Liver (tissue), 7 donors: ENCODE measurements at regions not wholly inside any gene's neighbourhood (a gene's known extent, or its start where the extent isn't known, plus 50 kb on each side); places are given as distances from the start of the nearest gene placed in this dataset.

ENCODE experiments used
- DNase-seq: peaks from one replicate; pipeline ENCODE4 v3.0.0-alpha.2; 2017; ENCODE audit warnings: low spot score
- H3K27ac ChIP-seq, 2 donors: one replicate each; pipeline ENCODE4 v1.7.0; 2013; ENCODE audit warnings: inconsistent platforms in 2 of 2, low read length in 2 of 2, control low read depth in 1 of 2, low read depth in 1 of 2, mild to moderate bottlenecking in 1 of 2
- H3K27me3 ChIP-seq, 4 donors: one replicate each; pipeline versions ENCODE4 v1.6.1 to v1.7.0; 2013; ENCODE audit warnings: low read length in 3 of 4, inconsistent platforms in 1 of 4, mild to moderate bottlenecking in 1 of 4, moderate library complexity in 1 of 4; ENCODE audit not compliant: control insufficient read depth in 4 of 4, insufficient read depth in 4 of 4
- H3K36me3 ChIP-seq, 4 donors: one replicate each; pipeline versions ENCODE4 v1.6.1 to v1.7.0; 2013; ENCODE audit warnings: low read length in 3 of 4, mild to moderate bottlenecking in 3 of 4, low read depth in 1 of 4, moderate library complexity in 1 of 4; ENCODE audit not compliant: control insufficient read depth in 4 of 4, insufficient read depth in 3 of 4
- H3K4me1 ChIP-seq, 4 donors: one replicate each; pipeline versions ENCODE4 v1.6.1 to v1.7.0; 2013; ENCODE audit warnings: low read length in 3 of 4, mild to moderate bottlenecking in 3 of 4, moderate library complexity in 1 of 4; ENCODE audit not compliant: control insufficient read depth in 4 of 4, insufficient read depth in 4 of 4
- H3K4me3 ChIP-seq, 3 donors: one replicate each; pipeline versions ENCODE4 v1.6.1 to v1.7.0; 2013; ENCODE audit warnings: low read length in 3 of 3, control low read depth in 1 of 3, low read depth in 1 of 3, mild to moderate bottlenecking in 1 of 3
- H3K9ac ChIP-seq, 2 donors: one replicate each; pipeline ENCODE4 v1.7.0; 2013; ENCODE audit warnings: low read length in 2 of 2, mild to moderate bottlenecking in 2 of 2, moderate library complexity in 2 of 2, control low read depth in 1 of 2, low read depth in 1 of 2
- H3K9me3 ChIP-seq, 4 donors: one replicate each; pipeline versions ENCODE4 v1.6.1 to v1.7.0; 2013; ENCODE audit warnings: low read length in 3 of 4; ENCODE audit not compliant: control insufficient read depth in 4 of 4
- ATF3 ChIP-seq: IDR thresholded peaks from 2 replicates; pipeline ENCODE4 v1.6.1; 2016; ENCODE audit warnings: antibody characterized with exemption
- CTCF ChIP-seq: fragments of 150-350 bp; IDR thresholded peaks from 2 replicates; pipeline ENCODE4 v1.5.1; 2017; ENCODE audit warnings: improper control_type of control experiment, low read depth, low read length; ENCODE audit not compliant: missing input control
- EGR1 ChIP-seq, 2 donors: IDR thresholded peaks; 2 replicates each; pipeline ENCODE4 v1.6.1; 2016 to 2018; ENCODE audit warnings: antibody characterized with exemption in 2 of 2, low read depth in 2 of 2
- FOXA1 ChIP-seq: IDR thresholded peaks from 2 replicates; pipeline ENCODE4 v1.6.1; 2016; ENCODE audit warnings: antibody characterized with exemption
- FOXA2 ChIP-seq: IDR thresholded peaks from 2 replicates; pipeline ENCODE4 v1.6.1; 2016; ENCODE audit warnings: antibody characterized with exemption
- GABPA ChIP-seq, 2 donors: IDR thresholded peaks in 1 of 2; conservative IDR thresholded peaks in 1 of 2; 2 replicates each; pipeline ENCODE4 v1.6.1; 2016; ENCODE audit warnings: antibody characterized with exemption in 2 of 2, mild to moderate bottlenecking in 1 of 2, moderate library complexity in 1 of 2
- HNF4A ChIP-seq, 2 donors: conservative IDR thresholded peaks; 2 replicates each; pipeline ENCODE4 v1.6.1; 2016; ENCODE audit warnings: antibody characterized with exemption in 2 of 2, mild to moderate bottlenecking in 2 of 2
- HNF4G ChIP-seq: IDR thresholded peaks from 2 replicates; pipeline ENCODE4 v1.6.1; 2016; ENCODE audit warnings: antibody characterized with exemption
- JUND ChIP-seq, 2 donors: IDR thresholded peaks; 2 replicates each; pipeline ENCODE4 v1.6.1; 2016; ENCODE audit warnings: antibody characterized with exemption in 2 of 2
- MAX ChIP-seq: IDR thresholded peaks from 2 replicates; pipeline ENCODE4 v1.6.1; 2016; ENCODE audit warnings: antibody characterized with exemption
- NR2F2 ChIP-seq: IDR thresholded peaks from 2 replicates; pipeline ENCODE4 v1.6.1; 2016; ENCODE audit warnings: antibody characterized with exemption
- RAD21 ChIP-seq, 2 donors: IDR thresholded peaks; 2 replicates each; pipeline ENCODE4 v1.6.1; 2016; ENCODE audit warnings: antibody characterized with exemption in 2 of 2, mild to moderate bottlenecking in 2 of 2
- REST ChIP-seq: IDR thresholded peaks from 2 replicates; pipeline ENCODE4 v1.6.1; 2016; ENCODE audit warnings: antibody characterized with exemption, mild to moderate bottlenecking
- RXRA ChIP-seq, 2 donors: IDR thresholded peaks; 2 replicates each; pipeline ENCODE4 v1.6.1; 2017 to 2018; ENCODE audit warnings: antibody characterized with exemption in 2 of 2, mild to moderate bottlenecking in 1 of 2
- SP1 ChIP-seq: IDR thresholded peaks from 2 replicates; pipeline ENCODE4 v1.6.1; 2018; ENCODE audit warnings: antibody characterized with exemption, mild to moderate bottlenecking
- TAF1 ChIP-seq: conservative IDR thresholded peaks from 2 replicates; pipeline ENCODE4 v1.6.1; 2016; ENCODE audit warnings: antibody characterized with exemption, mild to moderate bottlenecking
- YY1 ChIP-seq: IDR thresholded peaks from 2 replicates; pipeline ENCODE4 v1.6.1; 2016; ENCODE audit warnings: antibody characterized with exemption, mild to moderate bottlenecking
- ZBTB33 ChIP-seq: IDR thresholded peaks from 2 replicates; pipeline ENCODE4 v1.6.1; 2016; ENCODE audit warnings: antibody characterized with exemption
- donor health status: healthy.
- donor health status: healthy.
- donor health status: healthy.
- donor health status: healthy.

- Histone ChIP-seq H3K9me3 (no peaks in the 10 kb centered on the region), H3K4me1 (no peaks in the 10 kb centered on the region), H3K36me3 (no peaks in the 10 kb centered on the region), H3K27me3 (no peaks in the 10 kb centered on the region), H3K4me3 (no peak overlapping the region), H3K9ac (no peak overlapping the region), H3K27ac (no peak overlapping the region)
- TF ChIP-seq NR2F2 (no peak), GABPA (IDR thresholded peaks at IDR 0.05 in 1 of 2, conservative IDR thresholded peaks at IDR 0.05 in 1 of 2) (no peak), REST (no peak), FOXA2 (no peak), FOXA1 (no peak), HNF4G (no peak), RAD21 (IDR thresholded peaks at IDR 0.05) (no peak), MAX (no peak), HNF4A (conservative IDR thresholded peaks at IDR 0.05) (no peak), CTCF (no peak), YY1 (no peak), ZBTB33 (no peak), ATF3 (no peak), JUND (IDR thresholded peaks at IDR 0.05) (no peak), TAF1 (no peak), RXRA (IDR thresholded peaks at IDR 0.05) (no peak), EGR1 (IDR thresholded peaks at IDR 0.05; ENCODE audit: low read depth in 2 of 2) (no peak), SP1 (no peak)
- no peak for DNase-seq
These were observed 294.2 kb upstream of the PTGER4 start for GRCh38 chr5:40385544-40385943.
